ENCODE measurements at regions not wholly inside any gene's neighbourhood (a gene's known extent, or its start where the extent isn't known, plus 50 kb on each side); places are given as distances from the start of the nearest gene placed in this dataset.

GRCh38 chr4:110989125-110989524, 366.2 kb upstream of the PITX2 start:
- no peak for TF ChIP-seq POLR2A (IDR thresholded peaks at IDR 0.05; ENCODE audit: low read length)
- no peak for TF ChIP-seq GATA1 (IDR thresholded peaks at IDR 0.05; ENCODE audit: low read depth, low read length)
